MM.1S (cell line): ENCODE measurements at regions not wholly inside any gene's neighbourhood (a gene's known extent, or its start where the extent isn't known, plus 50 kb on each side); places are given as distances from the start of the nearest gene placed in this dataset.

Experiments used
- CTCF ChIP-seq: fragments of 300-600 bp; sonication (generic); IDR thresholded peaks from 2 replicates; pipeline ENCODE4 v1.5.1; 2016; ENCODE audit warnings: antibody characterized with exemption, low read length, mixed read lengths
- EZH2 ChIP-seq: fragments of 300-600 bp; sonication (generic); optimal IDR thresholded peaks from 2 replicates; pipeline ENCODE3; 2017; ENCODE audit warnings: low read depth, mild to moderate bottlenecking, antibody characterized with exemption, low read length, mixed read lengths
- EZH2phosphoT487 ChIP-seq: fragments of 300-600 bp; sonication (generic); IDR thresholded peaks from 2 replicates; pipeline ENCODE4 v1.6.1; 2018; ENCODE audit warnings: antibody characterized with exemption, low read length

- TF ChIP-seq EZH2phosphoT487 (no peak), EZH2 (no peak), CTCF (no peak)
These were observed 81.2 kb upstream of the ARHGAP29 start for GRCh38 chr1:94318505-94319030.
